ENCODE measurements at regions not wholly inside any gene's neighbourhood (a gene's known extent, or its start where the extent isn't known, plus 50 kb on each side); places are given as distances from the start of the nearest gene placed in this dataset.
A peak's percentile ranks its signal among the peaks of the same experiment; 100 is the strongest.
"Not testable (repeated sequence)": the region's sequence is repeated elsewhere in the genome, so short reads cannot be mapped to it uniquely, and the experiment has no call there.

DNA sequence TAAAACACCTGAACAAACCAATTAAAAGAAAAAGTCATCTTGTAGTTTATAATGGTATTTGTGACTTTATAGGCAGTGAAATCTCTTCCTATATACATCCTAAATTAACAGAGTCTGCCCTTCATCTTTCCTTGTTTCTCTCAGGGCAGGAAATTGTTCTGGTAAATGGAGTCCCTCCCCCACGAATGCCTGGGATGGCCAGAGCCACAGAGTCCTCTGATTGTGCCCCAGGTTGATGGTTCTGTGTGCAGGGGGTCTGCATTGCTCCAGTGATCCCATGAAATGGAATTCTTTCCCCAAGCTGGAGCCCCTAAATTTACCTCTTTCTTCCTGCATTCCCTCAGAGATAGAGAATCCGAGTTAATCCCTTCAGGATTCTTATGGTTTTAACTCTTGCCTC, 155.5 kb downstream of the MTX2 start:
- DNase-seq (ENCODE audit: low spot score) = no peak

DNA sequence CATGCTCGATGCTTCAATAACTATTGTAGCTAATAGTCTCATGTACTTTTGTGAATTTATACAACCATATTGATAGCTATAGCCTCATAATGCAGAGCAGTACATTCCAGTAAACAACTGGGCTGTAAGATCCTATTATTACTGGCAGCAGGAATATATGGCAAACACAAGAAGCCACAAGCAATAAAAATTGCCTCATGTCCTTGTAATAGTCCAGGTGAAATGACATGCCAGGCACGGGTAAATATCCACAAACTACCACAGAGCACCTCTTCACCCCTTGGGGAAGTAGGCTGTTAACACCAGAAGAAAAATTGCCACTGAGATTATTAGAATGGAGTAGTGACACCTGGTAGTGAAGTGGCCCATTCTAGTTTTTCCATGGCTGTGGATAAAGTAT, 158.3 kb downstream of the MTX2 start:
- DNase-seq (ENCODE audit: low spot score) = no peak

DNA sequence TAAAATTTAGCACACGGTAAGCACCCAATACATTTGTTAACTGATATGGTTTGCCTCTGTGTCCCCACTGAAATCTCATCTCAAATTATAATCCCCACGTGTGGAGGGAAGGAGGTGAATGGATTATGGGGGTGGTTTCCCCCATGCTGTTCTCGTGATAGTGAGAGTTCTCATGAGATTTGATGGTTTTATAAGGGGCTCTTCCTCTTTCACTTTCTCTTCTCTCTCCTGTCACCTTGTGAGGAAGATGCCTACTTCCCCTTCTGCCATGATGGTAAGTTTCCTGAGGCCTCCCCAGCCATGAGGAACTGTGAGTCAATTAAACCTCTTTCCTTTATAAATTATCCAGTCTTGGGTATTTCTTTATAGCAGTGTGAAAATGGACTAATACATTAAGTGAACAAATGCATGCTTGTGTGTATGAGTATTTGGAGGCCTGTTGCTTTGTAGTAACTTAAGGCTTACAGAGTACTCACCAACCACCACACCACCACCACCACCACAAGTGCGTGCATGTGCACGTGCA, 159.8 kb downstream of the MTX2 start:
- not testable (repeated sequence) for DNase-seq (ENCODE audit: low spot score)

DNA sequence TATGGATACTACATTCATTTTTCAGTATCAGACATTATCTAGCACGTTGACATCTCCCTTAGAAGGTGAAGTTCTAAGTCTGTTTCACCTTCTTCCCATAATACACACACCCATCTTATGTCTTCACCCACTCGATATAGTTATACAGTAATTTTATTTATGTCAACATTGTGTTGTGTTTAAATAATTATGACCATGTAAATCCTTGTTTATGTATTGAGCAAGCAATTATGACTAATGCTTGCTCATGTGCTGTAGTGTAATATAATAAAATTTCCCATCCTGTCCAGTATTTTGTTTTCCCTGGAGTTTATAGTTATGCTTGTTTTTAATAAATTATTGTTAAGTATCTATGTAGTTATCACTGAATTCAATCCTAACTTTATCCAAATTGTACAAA, 163.2 kb downstream of the MTX2 start:
- no peak for DNase-seq (ENCODE audit: low spot score)

DNA sequence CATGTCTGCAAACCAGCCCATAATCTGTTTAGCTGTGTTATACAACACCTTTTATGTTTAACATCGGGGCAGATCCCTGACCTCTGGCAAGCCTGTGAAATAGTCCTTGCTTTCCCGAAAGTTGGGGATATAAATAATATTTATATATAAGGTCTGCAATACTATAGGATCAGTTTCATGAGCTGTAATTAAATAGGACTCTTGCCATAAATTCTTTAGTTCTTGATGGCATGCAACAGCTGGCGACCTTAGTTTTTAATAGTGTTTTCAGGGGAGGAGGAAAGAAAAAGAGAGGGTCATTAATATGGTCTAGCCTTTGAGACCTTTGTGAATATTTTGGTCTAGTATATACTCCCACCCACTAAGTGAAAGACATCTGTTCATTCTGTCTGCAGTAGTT, 166.5 kb downstream of the MTX2 start:
- DNase-seq (ENCODE audit: low spot score) = no peak

DNA sequence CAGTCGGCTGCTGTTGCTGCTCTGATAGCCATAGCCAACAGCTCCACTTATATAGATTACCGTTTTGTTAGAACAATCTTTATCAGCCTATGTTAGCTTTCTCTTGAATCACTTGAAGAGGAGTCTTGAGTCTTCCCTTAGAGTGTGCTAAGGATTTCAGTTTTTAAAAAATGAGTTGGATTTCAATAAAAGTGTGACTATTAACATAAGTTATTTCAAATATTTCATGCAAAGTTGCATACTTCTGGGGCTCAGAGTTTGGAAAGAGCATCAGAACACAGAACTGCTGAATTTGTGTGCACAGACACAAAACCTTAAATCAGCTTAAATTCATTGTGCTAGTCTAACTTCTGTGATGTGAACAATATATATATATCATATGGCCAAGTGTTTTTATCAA, 174.7 kb downstream of the MTX2 start:
- no peak for DNase-seq (ENCODE audit: low spot score)

DNA sequence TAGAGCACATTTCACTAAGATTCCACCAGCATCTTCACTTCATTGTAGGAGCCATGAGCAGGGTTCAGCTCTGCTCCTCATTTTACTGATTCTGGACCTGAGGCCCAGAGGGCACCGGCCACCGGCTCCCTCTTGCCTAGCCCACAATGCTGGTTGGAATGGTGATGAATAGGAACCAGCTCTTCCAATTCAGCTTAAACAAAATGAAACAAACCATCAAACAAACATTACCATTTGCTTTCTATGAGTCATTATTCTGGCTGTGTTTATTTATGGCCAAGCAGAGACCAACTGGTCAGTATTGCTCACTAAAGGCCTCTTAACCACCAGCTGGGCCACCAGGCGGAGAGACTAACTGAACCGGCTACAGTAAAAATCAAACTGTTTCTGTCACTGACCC, 176.7 kb downstream of the MTX2 start:
- DNase-seq (ENCODE audit: low spot score) = peak; percentile 72

DNA sequence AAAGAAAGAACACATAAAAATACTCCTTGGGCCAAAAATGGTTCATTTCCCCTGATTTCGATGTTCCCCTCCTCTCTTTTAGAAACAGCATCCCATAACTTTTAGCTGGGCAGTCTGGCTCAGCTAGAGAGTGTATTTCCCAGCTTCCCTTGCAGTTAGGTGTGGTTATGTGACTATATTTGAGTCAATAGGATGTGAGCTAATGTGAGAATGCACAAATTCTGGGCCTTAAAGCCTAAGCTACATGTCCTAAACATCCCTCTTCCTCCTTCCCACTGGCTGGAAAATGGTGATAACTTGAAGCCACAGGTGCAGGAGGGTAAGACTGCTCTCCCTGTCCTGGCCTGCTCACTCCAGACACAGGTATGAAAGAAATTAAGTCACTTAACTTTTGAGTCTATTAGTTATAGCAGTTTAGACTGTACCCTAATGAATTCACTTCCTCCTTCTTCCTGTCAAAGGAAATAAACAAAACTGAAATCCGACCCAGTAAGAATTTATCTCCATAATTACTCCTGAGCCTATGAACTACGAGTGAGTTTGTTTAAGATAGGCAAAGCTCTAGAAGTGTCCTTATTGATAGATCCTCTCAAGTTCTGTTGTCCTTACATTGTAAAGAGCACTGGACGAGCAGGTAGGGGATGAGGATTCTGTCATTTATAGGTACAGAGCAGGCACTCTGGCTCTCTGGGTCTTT, 177.6 kb downstream of the MTX2 start:
- DNase-seq (ENCODE audit: low spot score) = no peak

DNA sequence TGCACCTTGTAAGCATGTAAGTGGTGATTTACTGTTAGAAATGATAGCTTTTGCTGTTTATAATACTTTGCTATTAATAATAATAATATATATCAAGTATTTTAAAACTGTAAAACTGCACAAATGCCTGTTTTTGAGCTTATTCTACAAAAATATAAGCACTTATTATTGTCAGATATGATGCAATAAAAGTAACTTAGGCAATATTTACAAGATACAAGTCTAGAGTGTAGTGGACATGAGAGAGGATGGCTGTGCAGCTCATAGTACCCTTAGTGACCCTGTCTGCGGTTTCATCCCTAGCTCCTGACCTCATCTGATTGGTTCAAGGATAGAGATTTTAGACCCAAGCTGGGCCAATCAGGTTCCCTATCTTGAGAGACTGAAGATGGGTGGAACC, 178.4 kb downstream of the MTX2 start:
- DNase-seq (ENCODE audit: low spot score) = no peak

DNA sequence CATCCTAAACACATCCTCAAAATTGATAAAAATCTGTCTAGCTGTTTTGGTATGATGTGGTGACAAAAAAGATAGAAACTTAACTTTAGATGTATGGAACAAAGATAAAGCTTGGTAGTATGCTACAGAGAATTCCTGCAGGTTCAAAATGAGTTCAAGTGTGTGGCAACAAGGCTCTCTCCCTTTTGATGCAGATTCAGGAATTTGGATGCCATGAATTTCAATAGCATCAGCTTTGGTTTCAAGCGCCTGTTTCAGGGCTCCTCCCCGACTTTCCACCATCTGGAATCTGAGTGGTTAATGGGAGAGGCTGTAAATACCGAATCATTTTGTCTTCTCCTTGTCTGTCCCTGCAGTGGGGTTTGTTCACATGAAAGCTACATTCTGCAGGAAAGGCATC, 180.6 kb downstream of the MTX2 start:
- DNase-seq (ENCODE audit: low spot score) = no peak

DNA sequence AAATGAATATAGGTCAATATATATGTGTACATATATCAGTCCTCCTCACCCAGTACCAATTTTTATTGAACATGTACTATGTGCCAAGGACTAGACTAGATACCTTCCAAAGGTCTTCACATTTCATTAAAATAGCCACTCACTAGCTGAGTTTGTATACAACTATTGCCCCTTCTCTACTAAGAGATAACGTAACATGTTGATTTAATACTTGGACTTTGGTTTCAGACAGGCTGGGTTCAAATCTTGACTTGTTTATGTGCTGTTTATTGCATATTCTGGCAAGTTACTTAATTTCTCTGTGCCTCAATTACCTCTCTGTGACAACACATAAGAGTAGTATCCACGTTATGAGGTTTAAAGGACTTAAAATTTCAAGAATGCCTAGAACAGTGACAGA, 184.5 kb downstream of the MTX2 start:
- no peak for DNase-seq (ENCODE audit: low spot score)

DNA sequence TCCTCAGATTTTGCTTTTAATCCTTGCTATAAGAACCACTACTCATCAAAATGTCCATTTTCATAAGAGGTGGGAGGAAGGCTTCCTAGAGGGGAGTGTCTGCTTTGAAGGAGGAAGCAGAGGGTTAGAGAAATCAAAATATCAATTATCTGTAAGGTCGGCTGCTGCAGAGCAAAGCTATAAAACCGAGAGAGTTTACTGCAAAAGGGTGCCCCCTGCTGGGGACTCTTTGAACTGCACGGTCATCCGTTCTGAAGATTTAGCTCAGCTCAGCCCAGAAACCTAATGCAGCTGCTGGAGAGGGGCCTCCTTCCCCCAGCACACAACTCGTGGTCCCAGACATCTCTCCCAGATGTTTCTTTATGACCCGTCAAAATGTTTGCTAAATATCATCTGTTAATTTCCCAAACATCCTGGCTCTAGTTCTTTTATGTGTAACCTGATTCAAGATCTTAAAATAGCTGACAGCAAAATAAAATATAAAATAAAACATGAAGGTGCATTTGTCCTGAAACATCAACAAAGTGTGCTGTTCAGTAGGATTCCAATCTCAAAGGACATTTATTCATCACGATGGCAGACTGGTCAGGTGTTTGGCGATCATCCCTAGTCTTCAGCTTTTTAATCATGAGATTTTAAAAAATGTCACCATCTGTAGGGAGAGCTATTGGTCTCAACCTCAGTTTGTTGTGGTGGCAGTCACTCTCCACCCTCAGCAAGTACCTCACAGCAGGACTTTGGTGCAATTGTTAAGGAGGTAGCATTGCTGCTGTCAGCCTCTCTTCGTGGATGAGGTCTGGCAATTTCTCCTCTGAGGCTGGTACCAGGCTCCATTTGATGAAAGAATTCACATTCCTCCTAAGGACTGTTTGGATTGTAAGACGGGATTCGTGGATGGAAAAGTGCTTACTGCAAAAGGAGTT, 185.9 kb downstream of the MTX2 start:
- DNase-seq (ENCODE audit: low spot score) = peak; percentile 75

DNA sequence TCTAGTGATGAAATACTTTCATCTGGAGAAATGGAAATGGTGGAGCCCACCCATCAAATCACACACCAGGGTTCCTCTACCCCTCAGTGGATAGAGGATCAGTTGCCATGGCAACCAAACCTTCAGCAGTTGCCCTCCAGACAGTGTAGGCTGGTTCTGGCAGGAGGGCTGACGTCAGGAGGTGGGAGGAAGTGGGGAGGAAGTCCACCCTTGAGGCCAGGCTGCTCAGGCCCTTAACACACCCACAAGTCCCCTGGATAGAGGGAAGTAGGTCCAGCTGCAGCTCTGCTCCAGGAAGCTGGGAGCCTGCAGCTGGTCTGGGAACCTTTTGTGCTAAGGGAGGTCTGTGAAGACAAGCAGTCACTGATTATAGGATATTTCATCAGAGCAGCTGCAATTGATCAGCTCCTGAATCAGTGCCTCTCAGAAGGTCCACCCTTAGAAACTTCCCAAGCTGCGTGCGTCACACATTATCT, 186.6 kb downstream of the MTX2 start:
- no peak for DNase-seq (ENCODE audit: low spot score)

DNA sequence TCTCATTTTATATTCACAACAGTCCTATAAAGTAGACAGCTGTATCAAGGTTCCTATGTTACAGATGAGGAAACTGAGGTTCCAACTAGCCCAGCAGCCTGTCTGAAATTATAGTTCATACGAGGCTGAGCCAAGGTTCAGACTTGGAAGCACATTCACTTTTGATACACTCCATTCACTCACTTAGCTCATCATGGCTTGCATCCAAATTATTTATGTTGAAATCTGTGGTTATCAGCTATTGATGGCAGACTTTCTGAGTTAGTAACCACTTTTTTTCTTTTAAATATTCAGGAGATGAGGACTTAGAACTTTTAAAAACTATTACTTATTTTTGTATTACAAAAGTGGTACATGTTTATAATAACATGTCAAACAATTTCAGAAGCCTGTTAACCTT, 188.2 kb downstream of the MTX2 start:
- DNase-seq (ENCODE audit: low spot score) = no peak

DNA sequence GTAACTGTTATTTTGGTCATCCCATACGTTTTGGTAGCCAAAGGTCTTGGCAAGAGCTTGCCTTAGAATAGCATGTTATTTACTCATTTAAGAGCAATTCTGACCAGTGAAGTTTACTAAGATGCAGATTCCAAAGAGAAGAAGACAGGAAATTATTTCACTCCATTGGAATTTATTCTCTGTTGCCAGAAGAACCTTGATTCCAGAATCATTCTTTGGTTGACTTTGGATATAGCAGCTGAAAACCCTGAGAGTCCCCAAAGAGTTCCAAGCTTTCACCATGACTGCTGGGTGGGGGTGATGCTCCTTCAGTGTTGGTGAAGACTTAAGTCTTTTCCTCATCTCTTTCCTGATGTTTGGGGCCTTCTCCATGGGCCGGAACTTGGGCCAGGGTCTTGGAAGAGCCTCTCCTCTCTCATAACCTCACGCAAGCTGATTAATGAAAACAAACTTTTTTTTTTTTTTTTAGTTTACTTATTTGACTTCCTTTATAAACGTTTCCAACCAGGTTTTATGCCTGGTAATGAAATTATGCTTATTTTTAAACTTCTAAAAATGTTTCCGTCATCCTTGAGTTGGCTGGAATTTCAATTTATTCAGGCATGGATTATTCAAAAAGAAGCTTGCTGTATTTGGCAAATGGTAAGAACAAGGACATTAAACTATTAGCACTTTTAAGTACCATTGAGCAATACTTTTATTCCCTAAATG, 192.0 kb downstream of the MTX2 start:
- peak; percentile 25 for DNase-seq (ENCODE audit: low spot score)

DNA sequence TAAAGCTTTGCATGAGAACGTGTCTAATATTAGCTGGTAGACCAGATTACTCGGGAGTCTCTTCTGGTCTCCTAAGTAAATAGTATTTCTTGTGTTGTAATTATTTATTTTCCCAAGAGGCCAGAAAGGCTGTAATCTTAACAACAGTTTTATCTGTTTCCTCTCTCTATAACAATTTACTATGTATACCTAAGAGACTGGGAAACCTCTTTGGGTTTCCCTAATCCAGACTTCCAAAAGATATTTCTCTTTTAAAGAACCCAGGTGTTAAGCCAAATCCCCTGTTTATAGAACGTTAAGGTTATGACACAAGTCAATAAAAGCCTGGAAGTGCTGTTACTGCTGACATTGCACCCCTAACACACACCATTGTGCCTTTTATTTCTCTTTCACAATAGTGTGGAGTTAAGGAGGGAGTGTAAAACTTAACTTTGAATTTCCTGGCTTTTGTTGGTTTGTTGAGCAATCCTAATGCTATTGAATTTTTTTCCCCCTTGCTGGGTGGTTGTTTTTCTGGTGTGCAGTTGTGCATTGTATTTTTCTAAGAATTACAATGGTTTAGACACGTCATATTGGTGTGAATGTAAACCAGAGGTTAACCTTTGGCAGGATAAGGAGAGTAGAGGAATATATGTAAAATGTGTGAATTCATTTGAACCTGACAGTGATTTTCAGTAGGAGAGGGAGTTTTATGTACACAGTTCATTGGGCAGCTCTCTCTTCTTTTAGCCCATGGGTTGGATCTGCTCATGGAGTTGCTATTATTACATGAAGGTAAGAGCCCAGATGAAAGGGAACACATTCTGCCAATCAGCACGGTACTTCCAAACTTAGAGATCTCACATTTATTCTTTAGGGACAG, 192.8 kb downstream of the MTX2 start:
- DNase-seq (ENCODE audit: low spot score) = no peak

DNA sequence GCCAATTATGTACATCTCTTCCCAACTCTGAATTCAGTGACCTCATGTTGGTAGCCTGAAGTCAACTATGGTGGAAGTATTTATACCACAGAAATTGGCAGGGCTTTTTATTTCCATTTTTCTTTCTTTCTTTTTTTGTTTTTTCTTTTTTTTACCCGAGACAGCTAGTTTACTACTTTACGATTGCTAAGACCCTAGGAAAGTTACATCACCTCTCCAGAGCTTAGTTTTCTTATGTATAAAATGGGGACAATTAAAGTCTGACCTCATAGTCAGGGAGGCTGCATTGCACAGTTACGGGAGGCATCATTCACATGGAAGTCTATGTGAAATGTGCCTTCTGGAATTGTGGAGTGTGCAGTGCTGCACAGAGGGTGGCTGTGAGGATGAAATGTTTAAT, 194.3 kb downstream of the MTX2 start:
- DNase-seq (ENCODE audit: low spot score) = no peak

DNA sequence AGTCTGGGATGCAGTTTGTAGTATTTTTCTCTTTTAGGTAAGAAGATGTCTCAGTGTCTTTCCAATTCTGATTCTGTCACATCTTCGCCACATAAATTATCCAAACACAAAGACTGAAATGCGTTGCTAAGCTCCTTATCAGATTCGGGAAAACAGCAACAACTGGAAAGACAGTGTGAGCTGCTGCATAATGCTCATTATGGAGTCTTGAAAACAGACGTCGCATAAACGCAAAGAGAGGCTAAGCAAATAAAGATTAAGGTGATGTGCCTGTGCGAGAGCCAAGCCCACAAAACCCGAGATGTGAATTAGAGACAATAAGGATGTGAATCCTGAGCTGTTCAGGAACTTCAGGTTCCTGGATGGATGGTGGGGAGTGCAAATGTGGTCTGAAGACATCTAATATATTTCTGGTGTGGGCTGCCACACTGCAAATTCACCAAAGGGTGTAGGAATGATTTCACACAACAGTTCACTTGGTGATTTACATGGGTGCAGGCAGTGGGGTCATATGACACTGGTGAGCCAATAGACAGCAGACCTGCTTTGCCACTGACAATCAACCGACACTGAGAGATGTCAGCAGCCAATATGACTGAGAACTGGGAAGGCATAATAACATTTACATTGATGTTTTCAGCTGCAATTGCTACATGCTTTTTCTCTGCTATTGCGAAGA, 195.8 kb downstream of the MTX2 start:
- no peak for DNase-seq (ENCODE audit: low spot score)

DNA sequence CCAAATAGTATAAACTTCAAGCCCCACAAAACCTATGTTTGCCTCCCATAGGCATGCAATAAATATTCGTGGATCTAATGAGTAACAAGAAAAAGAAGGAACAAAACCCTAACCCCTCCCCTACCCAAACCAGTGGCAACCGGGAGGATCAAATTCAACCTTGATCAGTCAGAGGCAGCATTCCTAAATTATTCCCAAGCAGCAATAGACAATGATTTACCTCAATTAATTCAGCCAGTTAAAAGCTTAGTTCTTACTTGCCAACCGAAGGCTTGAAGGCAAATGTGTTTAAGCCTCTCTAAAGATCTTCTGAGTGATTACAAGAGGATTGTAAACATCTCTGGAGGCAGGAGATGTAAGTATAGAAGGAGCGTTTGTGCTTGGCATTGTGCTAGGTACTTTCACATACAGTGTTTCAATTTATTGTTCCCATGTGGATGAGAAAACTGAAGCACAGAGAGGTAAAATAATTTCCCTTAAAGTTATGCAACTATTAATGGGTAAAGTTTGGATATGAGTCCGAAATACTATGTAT, 197.7 kb downstream of the MTX2 start:
- no peak for DNase-seq (ENCODE audit: low spot score)

DNA sequence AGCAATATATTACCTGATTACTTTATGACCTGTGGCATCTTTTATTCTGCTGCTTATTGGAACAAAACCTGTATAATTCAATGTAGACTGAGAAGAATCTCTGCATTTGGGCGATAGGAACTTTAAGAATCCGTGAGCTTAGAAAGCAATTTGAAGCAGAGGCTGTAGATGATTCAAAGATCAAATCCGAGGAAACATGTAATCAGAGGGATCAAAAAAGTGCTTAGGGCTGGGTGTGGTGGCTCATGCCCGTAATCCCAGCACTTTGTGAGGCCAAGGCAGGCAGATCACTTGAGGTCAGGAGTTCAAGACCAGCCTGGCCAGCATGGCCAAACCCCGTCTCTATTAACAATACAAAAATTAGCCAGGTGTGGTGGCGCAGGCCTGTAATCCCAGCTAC, 198.4 kb downstream of the MTX2 start:
- no peak for DNase-seq (ENCODE audit: low spot score)

Measured in A172 (cell line).